IMR-90 (cell line): ENCODE measurements at regions not wholly inside any gene's neighbourhood (a gene's known extent, or its start where the extent isn't known, plus 50 kb on each side); places are given as distances from the start of the nearest gene placed in this dataset.

Experiments
- ATAC-seq: fragments of 200-7000 bp; cut with Tn5 transposase; 2 replicates; pipeline ENCODE4 v1.9.1; 2020; ENCODE audit warnings: low read depth, mild to moderate bottlenecking, moderate library complexity
- BruUV-seq: library from RNA; stranded (reverse); fragments of 400-500 nt; replicated peaks from 2 replicates; lab custom pipeline; 2021; lab: Mats Ljungman, UMichigan
- CTCF ChIA-PET: fragments of 300-600 bp; formaldehyde crosslinking; extraction: SDS; loops from one replicate; lab custom pipeline; 2021; ENCODE audit warnings: antibody characterized with exemption; lab: Yijun Ruan, JAX
- POLR2A ChIA-PET: fragments of 300-600 bp; sonication (Branson Sonifier 250); formaldehyde crosslinking; loops from one replicate; lab custom pipeline; 2022; ENCODE audit warnings: antibody characterized with exemption; ENCODE audit not compliant: unreplicated experiment; lab: Charles Lee
- DNase-seq: peaks from one replicate; pipeline ENCODE4 v3.0.0; 2013
- H2AFZ ChIP-seq: replicated peaks from 2 replicates; pipeline ENCODE3; 2013; ENCODE audit warnings: low read length, mild to moderate bottlenecking; ENCODE audit not compliant: poor library complexity
- H2AK5ac ChIP-seq: 2 replicates; pipeline ENCODE4 v1.6.1; 2013; ENCODE audit warnings: low read depth, low read length, inconsistent platforms
- H2AK9ac ChIP-seq: replicated peaks from 2 replicates; pipeline ENCODE3; 2013; ENCODE audit warnings: mild to moderate bottlenecking, low read depth, low read length, moderate library complexity; ENCODE audit not compliant: poor library complexity
- H2BK120ac ChIP-seq: 2 replicates; pipeline ENCODE4 v1.6.1; 2013; ENCODE audit warnings: low read depth, low read length, inconsistent platforms
- H2BK15ac ChIP-seq: 3 replicates; pipeline ENCODE4 v1.6.1; 2013; ENCODE audit warnings: low read depth, low read length, inconsistent platforms
- H2BK20ac ChIP-seq: 2 replicates; pipeline ENCODE4 v1.6.1; 2013; ENCODE audit warnings: low read depth, mild to moderate bottlenecking, inconsistent platforms, low read length, moderate library complexity
- H2BK5ac ChIP-seq: 2 replicates; pipeline ENCODE4 v1.6.1; 2013; ENCODE audit warnings: mild to moderate bottlenecking, low read depth, low read length, inconsistent platforms; ENCODE audit not compliant: poor library complexity, severe bottlenecking
- H3K14ac ChIP-seq: replicated peaks from 2 replicates; pipeline ENCODE4 v1.6.1; 2013; ENCODE audit warnings: low read depth, low read length, inconsistent platforms
- H3K18ac ChIP-seq: 2 replicates; pipeline ENCODE4 v1.6.1; 2013; ENCODE audit warnings: low read depth, low read length, control low read depth
- H3K23ac ChIP-seq: 2 replicates; pipeline ENCODE4 v1.6.1; 2013; ENCODE audit warnings: low read depth, low read length, inconsistent platforms
- H3K27ac ChIP-seq: 2 replicates; pipeline ENCODE4 v1.5.1; 2013; ENCODE audit warnings: mild to moderate bottlenecking, control low read depth, low read length; ENCODE audit not compliant: insufficient read depth
- H3K27me3 ChIP-seq: 2 replicates; pipeline ENCODE4 v1.6.1; 2013; ENCODE audit warnings: low read length; ENCODE audit not compliant: control insufficient read depth, insufficient read depth
- H3K36me3 ChIP-seq: 2 replicates; pipeline ENCODE4 v1.6.1; 2013; ENCODE audit warnings: low read length, mixed read lengths; ENCODE audit not compliant: control insufficient read depth, insufficient read depth
- H3K4ac ChIP-seq: 2 replicates; pipeline ENCODE4 v1.6.1; 2013; ENCODE audit warnings: low read depth, low read length, inconsistent platforms
- H3K4me1 ChIP-seq: 2 replicates; pipeline ENCODE4 v1.6.1; 2013; ENCODE audit warnings: low read length, mixed read lengths; ENCODE audit not compliant: control insufficient read depth, insufficient read depth
- H3K4me2 ChIP-seq: 2 replicates; pipeline ENCODE4 v1.6.1; 2013; ENCODE audit warnings: low read depth, mild to moderate bottlenecking, control low read depth, low read length, moderate library complexity
- H3K4me3 ChIP-seq: 2 replicates; pipeline ENCODE4 v1.5.1; 2013; ENCODE audit warnings: low read depth, mild to moderate bottlenecking, control low read depth, low read length, moderate library complexity; ENCODE audit not compliant: insufficient read depth
- H3K56ac ChIP-seq: 2 replicates; pipeline ENCODE4 v1.6.1; 2013; ENCODE audit warnings: low read length, inconsistent platforms; ENCODE audit not compliant: insufficient read depth; ENCODE audit errors: extremely low read depth
- H3K79me1 ChIP-seq, 2 experiments: 2 replicates each; pipeline ENCODE4 v1.6.1; 2013; ENCODE audit warnings: low read length in 2 of 2, inconsistent platforms in 1 of 2, low read depth in 1 of 2
- H3K9ac ChIP-seq: 2 replicates; pipeline ENCODE4 v1.6.1; 2013; ENCODE audit warnings: low read depth, low read length, control low read depth
- H3K9me1 ChIP-seq: 2 replicates; pipeline ENCODE4 v1.6.1; 2013; ENCODE audit warnings: low read length, inconsistent platforms; ENCODE audit not compliant: insufficient read depth
- H3K9me3 ChIP-seq: 2 replicates; pipeline ENCODE4 v1.6.1; 2013; ENCODE audit warnings: low read length; ENCODE audit not compliant: control insufficient read depth, insufficient read depth
- H4K20me1 ChIP-seq: 2 replicates; pipeline ENCODE4 v1.6.1; 2013; ENCODE audit warnings: low read length, inconsistent platforms; ENCODE audit not compliant: insufficient read depth
- H4K5ac ChIP-seq: 2 replicates; pipeline ENCODE4 v1.6.1; 2013; ENCODE audit warnings: mild to moderate bottlenecking, low read depth, low read length, control low read depth
- H4K8ac ChIP-seq, 2 experiments: 2 replicates each; pipeline ENCODE4 v1.6.1; 2013; ENCODE audit warnings: low read depth in 2 of 2, low read length in 2 of 2, control low read depth in 1 of 2, inconsistent platforms in 1 of 2
- H4K91ac ChIP-seq: 2 replicates; pipeline ENCODE4 v1.6.1; 2013; ENCODE audit warnings: low read depth, low read length, inconsistent platforms; ENCODE audit not compliant: insufficient read depth
- BHLHE40 ChIP-seq: fragments of 150-350 bp; IDR thresholded peaks from 2 replicates; pipeline ENCODE4 v1.6.1; 2016; ENCODE audit warnings: mild to moderate bottlenecking, low read depth, low read length
- CEBPB ChIP-seq: IDR thresholded peaks from 2 replicates; pipeline ENCODE4 v1.6.1; 2012; ENCODE audit warnings: low read depth, low read length, improper control_type of control experiment
- CHD1 ChIP-seq: IDR thresholded peaks from 2 replicates; pipeline ENCODE4 v1.6.1; 2012; ENCODE audit warnings: low read depth, low read length, improper control_type of control experiment
- CTCF ChIP-seq: conservative IDR thresholded peaks from 2 replicates; pipeline ENCODE4 v1.5.1; 2012; ENCODE audit warnings: mild to moderate bottlenecking, low read depth, low read length, improper control_type of control experiment
- ELK1 ChIP-seq: fragments of 150-350 bp; IDR thresholded peaks from 2 replicates; pipeline ENCODE4 v1.6.1; 2016; ENCODE audit warnings: low read depth, mild to moderate bottlenecking, low read length, moderate library complexity, borderline replicate concordance
- FOS ChIP-seq: fragments of 150-350 bp; IDR thresholded peaks from 2 replicates; pipeline ENCODE4 v1.6.1; 2016; ENCODE audit warnings: low read depth, low read length
- MAFK ChIP-seq: IDR thresholded peaks from 2 replicates; pipeline ENCODE4 v1.6.1; 2012; ENCODE audit warnings: low read depth, low read length, improper control_type of control experiment
- MAZ ChIP-seq: IDR thresholded peaks from 2 replicates; pipeline ENCODE4 v1.6.1; 2012; ENCODE audit warnings: low read depth, mild to moderate bottlenecking, low read length, improper control_type of control experiment, moderate library complexity, borderline replicate concordance
- MXI1 ChIP-seq: IDR thresholded peaks from 2 replicates; pipeline ENCODE4 v1.6.1; 2012; ENCODE audit warnings: low read depth, mild to moderate bottlenecking, low read length, moderate library complexity, borderline replicate concordance
- NFE2L2 ChIP-seq: fragments of 150-350 bp; IDR thresholded peaks from 2 replicates; pipeline ENCODE4 v1.6.1; 2016; ENCODE audit warnings: low read depth, mild to moderate bottlenecking, low read length
- POLR2A ChIP-seq: IDR thresholded peaks from 2 replicates; pipeline ENCODE4 v1.6.1; 2012; ENCODE audit warnings: mild to moderate bottlenecking, low read depth, low read length
- RAD21 ChIP-seq: IDR thresholded peaks from 2 replicates; pipeline ENCODE4 v1.6.1; 2012; ENCODE audit warnings: low read length, improper control_type of control experiment
- RCOR1 ChIP-seq: IDR thresholded peaks from 2 replicates; pipeline ENCODE4 v1.6.1; 2012; ENCODE audit warnings: mild to moderate bottlenecking, low read length, improper control_type of control experiment; ENCODE audit not compliant: insufficient replicate concordance
- RFX5 ChIP-seq: IDR thresholded peaks from 2 replicates; pipeline ENCODE4 v1.8.0; 2012; ENCODE audit warnings: low read depth, mild to moderate bottlenecking, low read length, moderate library complexity
- SMC3 ChIP-seq: fragments of 150-350 bp; IDR thresholded peaks from 2 replicates; pipeline ENCODE4 v1.6.1; 2016; ENCODE audit warnings: low read depth, mild to moderate bottlenecking, antibody characterized with exemption, low read length, moderate library complexity
- USF2 ChIP-seq: fragments of 150-350 bp; IDR thresholded peaks from 2 replicates; pipeline ENCODE4 v1.6.1; 2017; ENCODE audit warnings: mild to moderate bottlenecking, antibody characterized with exemption, low read length, low read depth
- WGBS, 2 experiments: methylation state at CpG; one replicate each; pipeline versions ENCODE4 v1.1.5 to v1.1.7; 2013; ENCODE audit warnings: missing lambda C conversion rate in 2 of 2; ENCODE audit not compliant: insufficient read length in 1 of 2; ENCODE audit errors: extremely low coverage in 2 of 2; 5-methylcytosine and 5-hydroxymethylcytosine counted together
- dilution Hi-C: fragments of 300-500 bp; cut with HindIII; formaldehyde crosslinking; loops from one replicate; pipeline ENCODE4 v1.14.3; 2018; ENCODE audit warnings: low sequenced_read_pairs; ENCODE audit not compliant: unreplicated experiment
- in situ Hi-C: fragments of 300-500 bp; cut with MboI; formaldehyde crosslinking; loops from 3 replicates; pipeline ENCODE4 v1.14.3; 2019; ENCODE audit warnings: low sequenced_read_pairs, inconsistent platforms, mixed read lengths
- intact Hi-C: fragments of 100-400 bp; cut with micrococcal nuclease; formaldehyde crosslinking; loops from 2 replicates; pipeline ENCODE4 v1.10.0; 2022

- Histone ChIP-seq H3K23ac (no peak overlapping the region), H3K9ac (no peak overlapping the region), H4K91ac (no peak overlapping the region), H3K4ac (no peak overlapping the region), H4K8ac (no peak overlapping the region), H3K4me3 (no peak overlapping the region), H3K4me2 (no peak overlapping the region), H4K5ac (no peak overlapping the region), H2AK5ac (no peak overlapping the region), H2AFZ (no peak overlapping the region), H2BK5ac (no peak overlapping the region), H3K4me1 (no peaks in the 10 kb centered on the region), H3K27me3 (no peaks in the 10 kb centered on the region), H3K79me1 (no peaks in the 10 kb centered on the region), H3K18ac (no peak overlapping the region), H2AK9ac (no peak overlapping the region), H4K20me1 (no peaks in the 10 kb centered on the region), H2BK120ac (no peak overlapping the region), H3K9me1 (no peaks in the 10 kb centered on the region), H3K9me3 (no peaks in the 10 kb centered on the region), H2BK15ac (no peak overlapping the region), H3K56ac (no peak overlapping the region), H3K27ac (no peak overlapping the region), H2BK20ac (no peak overlapping the region), H3K36me3 (no peaks in the 10 kb centered on the region), H3K14ac (no peak overlapping the region)
- no peak for TF ChIP-seq FOS
- no peak for TF ChIP-seq CHD1
- no peak for TF ChIP-seq CTCF
- no peak for TF ChIP-seq RFX5
- no peak for TF ChIP-seq RCOR1
- no peak for TF ChIP-seq CEBPB
- no peak for TF ChIP-seq MXI1
- no peak for TF ChIP-seq RAD21
- no peak for TF ChIP-seq NFE2L2
- TF ChIP-seq POLR2A: no peak
- TF ChIP-seq MAZ: no peak
- TF ChIP-seq ELK1: no peak
- no peak for TF ChIP-seq MAFK
- no peak for TF ChIP-seq BHLHE40
- no peak for TF ChIP-seq USF2
- TF ChIP-seq SMC3: no peak
- ChIA-PET CTCF (no interaction called here), POLR2A (no interaction called here)
- intact Hi-C loops: no loop called here
- ATAC-seq: no peak
- dilution Hi-C loops: no loop called here
- in situ Hi-C loops: no loop called here
- WGBS, 2 experiments: no CpG with 5 or more reads among the region's 6 CpGs
- no peak for DNase-seq
- no TSS peak for BruUV-seq
Measured at GRCh38 chr5:158629591-158630312, 470.0 kb downstream of the EBF1 start.
